ENCODE measurements at regions not wholly inside any gene's neighbourhood (a gene's known extent, or its start where the extent isn't known, plus 50 kb on each side); places are given as distances from the start of the nearest gene placed in this dataset.
A peak's percentile ranks its signal among the peaks of the same experiment; 100 is the strongest.

DNA sequence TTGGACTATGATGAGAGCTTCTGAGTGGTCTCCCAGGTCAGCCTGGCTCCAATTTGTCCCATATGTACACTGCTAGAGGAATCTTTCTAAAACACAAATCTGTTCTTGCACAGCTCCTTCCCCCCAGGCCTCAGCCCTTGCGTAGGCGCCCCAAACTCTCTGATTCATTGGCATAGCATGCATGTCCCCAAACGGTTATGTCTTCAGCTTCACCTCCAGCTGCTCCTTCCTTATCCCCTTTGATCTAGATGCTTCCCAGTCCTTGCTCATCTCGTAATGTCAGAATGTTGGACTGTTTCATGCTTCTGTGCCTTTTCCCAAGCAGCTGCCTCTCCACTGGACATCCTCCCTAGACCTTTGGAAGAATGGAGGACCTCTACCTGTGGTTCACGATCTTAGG, 60.1 kb upstream of the BASP1 start:
- no peak for DNase-seq (ENCODE audit: low read depth, low spot score)
- H3K4me3 ChIP-seq (ENCODE audit: low read depth, low read length): no peak overlapping the region
- in situ Hi-C loops (cut with HindIII; ENCODE audit: low sequenced_read_pairs): no loop called here
- TF ChIP-seq, protein P1, sequence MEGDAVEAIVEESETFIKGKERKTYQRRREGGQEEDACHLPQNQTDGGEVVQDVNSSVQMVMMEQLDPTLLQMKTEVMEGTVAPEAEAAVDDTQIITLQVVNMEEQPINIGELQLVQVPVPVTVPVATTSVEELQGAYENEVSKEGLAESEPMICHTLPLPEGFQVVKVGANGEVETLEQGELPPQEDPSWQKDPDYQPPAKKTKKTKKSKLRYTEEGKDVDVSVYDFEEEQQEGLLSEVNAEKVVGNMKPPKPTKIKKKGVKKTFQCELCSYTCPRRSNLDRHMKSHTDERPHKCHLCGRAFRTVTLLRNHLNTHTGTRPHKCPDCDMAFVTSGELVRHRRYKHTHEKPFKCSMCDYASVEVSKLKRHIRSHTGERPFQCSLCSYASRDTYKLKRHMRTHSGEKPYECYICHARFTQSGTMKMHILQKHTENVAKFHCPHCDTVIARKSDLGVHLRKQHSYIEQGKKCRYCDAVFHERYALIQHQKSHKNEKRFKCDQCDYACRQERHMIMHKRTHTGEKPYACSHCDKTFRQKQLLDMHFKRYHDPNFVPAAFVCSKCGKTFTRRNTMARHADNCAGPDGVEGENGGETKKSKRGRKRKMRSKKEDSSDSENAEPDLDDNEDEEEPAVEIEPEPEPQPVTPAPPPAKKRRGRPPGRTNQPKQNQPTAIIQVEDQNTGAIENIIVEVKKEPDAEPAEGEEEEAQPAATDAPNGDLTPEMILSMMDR (IDR thresholded peaks at IDR 0.05; ENCODE audit: low read depth, low read length): no peak

DNA sequence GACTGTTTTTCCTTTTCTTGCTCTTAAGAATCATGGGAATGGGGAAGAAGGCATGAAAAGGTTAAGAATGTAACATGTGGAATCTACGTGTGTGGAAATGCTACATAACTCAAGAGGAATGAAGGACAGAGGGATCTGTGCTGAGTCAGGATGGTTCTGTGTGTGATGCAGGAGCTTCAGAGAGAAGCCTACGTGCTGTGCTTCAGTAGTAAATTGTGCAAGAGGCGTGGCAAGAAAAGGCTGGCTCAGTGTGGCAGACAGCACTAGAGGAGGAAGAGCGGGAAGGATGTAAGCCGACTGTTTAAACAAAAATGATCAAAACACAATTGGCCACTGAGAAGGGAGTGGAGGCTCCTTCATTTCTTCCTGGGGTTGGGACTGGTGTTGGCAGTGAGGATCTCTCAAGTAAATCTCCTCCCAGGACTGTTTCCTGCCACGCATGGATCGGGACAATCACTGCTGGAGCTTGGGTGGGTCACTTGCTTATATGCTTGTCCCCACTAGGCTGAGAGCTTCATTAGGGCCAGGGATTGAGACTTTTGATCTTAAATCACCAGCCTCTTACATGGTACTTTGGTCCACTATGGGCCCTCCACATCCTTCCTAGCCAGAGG, 59.4 kb upstream of the BASP1 start:
- TF ChIP-seq, protein P1 (IDR thresholded peaks at IDR 0.05; ENCODE audit: low read depth, low read length): no peak
- H3K4me3 ChIP-seq (ENCODE audit: low read depth, low read length): no peak overlapping the region
- peak; percentile 59 for DNase-seq (ENCODE audit: low read depth, low spot score)

DNA sequence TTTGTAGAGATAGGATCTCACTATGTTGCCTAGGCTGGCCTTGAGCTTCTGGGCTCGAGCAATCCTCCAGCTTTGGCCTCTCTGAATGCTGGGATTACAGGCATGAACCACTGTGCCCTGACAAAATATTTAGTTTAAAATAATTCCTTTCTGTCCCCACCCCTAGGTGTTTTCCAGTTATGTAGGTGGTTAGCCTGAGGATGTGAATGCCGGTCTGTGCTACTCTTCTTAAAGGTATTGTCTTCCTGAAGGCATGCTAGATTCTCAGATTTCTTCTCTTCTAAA, 56.7 kb upstream of the BASP1 start:
- in situ Hi-C loops (cut with HindIII; ENCODE audit: low sequenced_read_pairs): no loop called here
- H3K4me3 ChIP-seq (ENCODE audit: low read depth, low read length): no peak overlapping the region
- DNase-seq (ENCODE audit: low read depth, low spot score): no peak
- TF ChIP-seq, protein P1 (IDR thresholded peaks at IDR 0.05; ENCODE audit: low read depth, low read length): no peak

More for the DNA sequence above, 59.4 kb upstream of the BASP1 start:
- in situ Hi-C loops (cut with HindIII; ENCODE audit: low sequenced_read_pairs): no loop called here

GRCh38 chr5:17161662-17162061, 55.8 kb upstream of the BASP1 start:
- in situ Hi-C loops (cut with HindIII; ENCODE audit: low sequenced_read_pairs): no loop called here
- TF ChIP-seq, protein P1 (IDR thresholded peaks at IDR 0.05; ENCODE audit: low read depth, low read length): no peak
- no peak overlapping the region for H3K4me3 ChIP-seq (ENCODE audit: low read depth, low read length)
- DNase-seq (ENCODE audit: low read depth, low spot score): no peak

DNA sequence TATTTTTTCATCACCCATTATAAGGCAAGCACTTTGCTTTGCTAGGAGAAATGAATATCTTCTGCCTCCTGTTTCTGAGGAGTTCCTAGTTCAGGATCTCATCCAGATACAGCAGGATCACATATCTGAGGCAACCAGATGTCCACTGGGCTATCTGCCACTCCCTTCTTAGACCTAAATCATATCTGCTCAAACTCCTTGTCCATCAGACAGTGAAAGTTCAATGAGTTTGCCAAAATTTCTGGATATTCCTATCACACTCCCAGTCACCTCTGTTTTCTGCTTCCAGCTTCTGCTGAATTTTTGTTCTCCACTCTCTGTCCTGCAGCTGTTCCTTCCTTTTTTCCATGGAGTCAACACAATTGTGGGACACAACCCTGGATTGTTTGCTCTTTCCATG, 54.2 kb upstream of the BASP1 start:
- no peak for DNase-seq (ENCODE audit: low read depth, low spot score)
- in situ Hi-C loops (cut with HindIII; ENCODE audit: low sequenced_read_pairs): no loop called here
- TF ChIP-seq, protein P1 (IDR thresholded peaks at IDR 0.05; ENCODE audit: low read depth, low read length): no peak
- no peak overlapping the region for H3K4me3 ChIP-seq (ENCODE audit: low read depth, low read length)

- in situ Hi-C loops (cut with HindIII; ENCODE audit: low sequenced_read_pairs): no loop called here
- TF ChIP-seq, protein P1 (IDR thresholded peaks at IDR 0.05; ENCODE audit: low read depth, low read length): no peak
- H3K4me3 ChIP-seq (ENCODE audit: low read depth, low read length): no peak overlapping the region
- peak; percentile 62 for DNase-seq (ENCODE audit: low read depth, low spot score)
Observed at GRCh38 chr5:17167171-17167891, 50.1 kb upstream of the BASP1 start.
